Muscle layer of duodenum (tissue), 2 donors: ENCODE measurements at regions not wholly inside any gene's neighbourhood (a gene's known extent, or its start where the extent isn't known, plus 50 kb on each side); places are given as distances from the start of the nearest gene placed in this dataset.
"Not testable (repeated sequence)": the region's sequence is repeated elsewhere in the genome, so short reads cannot be mapped to it uniquely, and the experiment has no call there.

Experiments used
- H3K27ac ChIP-seq: one replicate; pipeline ENCODE4 v1.7.0; 2013; ENCODE audit warnings: mild to moderate bottlenecking, low read length
- H3K27me3 ChIP-seq: one replicate; pipeline ENCODE4 v1.7.0; 2013; ENCODE audit warnings: low read depth, mild to moderate bottlenecking, control low read depth, low read length
- H3K36me3 ChIP-seq, 2 donors: one replicate each; pipeline ENCODE4 v1.7.0; 2013; ENCODE audit warnings: low read length in 2 of 2, control low read depth in 1 of 2, mild to moderate bottlenecking in 1 of 2; ENCODE audit not compliant: insufficient read depth in 2 of 2, control insufficient read depth in 1 of 2
- H3K4me1 ChIP-seq, 2 donors: one replicate each; pipeline ENCODE4 v1.7.0; 2013; ENCODE audit warnings: low read length in 2 of 2, mild to moderate bottlenecking in 2 of 2, control low read depth in 1 of 2, moderate library complexity in 1 of 2; ENCODE audit not compliant: insufficient read depth in 2 of 2, control insufficient read depth in 1 of 2
- H3K4me3 ChIP-seq, 2 donors: one replicate each; pipeline ENCODE4 v1.7.0; 2013; ENCODE audit warnings: low read length in 2 of 2, low read depth in 1 of 2, mild to moderate bottlenecking in 1 of 2
- H3K9me3 ChIP-seq, 2 donors: one replicate each; pipeline ENCODE4 v1.7.0; 2013; ENCODE audit warnings: low read length in 2 of 2, control low read depth in 1 of 2, mild to moderate bottlenecking in 1 of 2; ENCODE audit not compliant: control insufficient read depth in 1 of 2
- donor health status: healthy.

- H3K4me3 ChIP-seq, H3K4me1 ChIP-seq, H3K27me3 ChIP-seq, H3K9me3 ChIP-seq, H3K27ac ChIP-seq: not testable (repeated sequence)
- peaks cover 0 to 14% of the 10 kb centered on the region in 2 donors for H3K36me3 ChIP-seq
Measured at GRCh38 chr6:57950430-57950829, 633.0 kb downstream of the PRIM2 start.

GRCh38 chr6:57966757-57967156, 649.3 kb downstream of the PRIM2 start:
- H3K4me3 ChIP-seq, H3K27me3 ChIP-seq, H3K4me1 ChIP-seq, H3K9me3 ChIP-seq, H3K27ac ChIP-seq, H3K36me3 ChIP-seq: not testable (repeated sequence)

- H3K36me3 ChIP-seq, H3K27ac ChIP-seq, H3K9me3 ChIP-seq, H3K4me3 ChIP-seq, H3K27me3 ChIP-seq, H3K4me1 ChIP-seq: not testable (repeated sequence)
Measured at GRCh38 chr6:57971956-57972355, 654.5 kb downstream of the PRIM2 start.

- Histone ChIP-seq H3K9me3 (no peaks in the 10 kb centered on the region), H3K4me1 (no peaks in the 10 kb centered on the region), H3K27ac (no peak overlapping the region), H3K4me3 (no peak overlapping the region), H3K27me3 (no peaks in the 10 kb centered on the region), H3K36me3 (no peaks in the 10 kb centered on the region)
Measured at GRCh38 chr6:57974653-57975052, 657.2 kb downstream of the PRIM2 start.

GRCh38 chr6:57975127-57975526, 657.7 kb downstream of the PRIM2 start:
- H3K27me3 ChIP-seq, H3K36me3 ChIP-seq, H3K4me3 ChIP-seq, H3K27ac ChIP-seq, H3K4me1 ChIP-seq, H3K9me3 ChIP-seq: not testable (repeated sequence)

GRCh38 chr6:57976371-57976770, 658.9 kb downstream of the PRIM2 start:
- H3K27ac ChIP-seq, H3K4me1 ChIP-seq, H3K36me3 ChIP-seq, H3K27me3 ChIP-seq, H3K9me3 ChIP-seq, H3K4me3 ChIP-seq: not testable (repeated sequence)

- H3K4me1 ChIP-seq, H3K4me3 ChIP-seq, H3K36me3 ChIP-seq, H3K27me3 ChIP-seq, H3K9me3 ChIP-seq, H3K27ac ChIP-seq: not testable (repeated sequence)
Measured at GRCh38 chr6:57983603-57984002, 666.2 kb downstream of the PRIM2 start.

- H3K9me3 ChIP-seq, H3K27me3 ChIP-seq, H3K27ac ChIP-seq, H3K4me3 ChIP-seq, H3K4me1 ChIP-seq, H3K36me3 ChIP-seq: not testable (repeated sequence)
Measured at GRCh38 chr6:57984575-57984974, 667.1 kb downstream of the PRIM2 start.

- H3K27me3 ChIP-seq, H3K36me3 ChIP-seq, H3K9me3 ChIP-seq, H3K4me3 ChIP-seq, H3K4me1 ChIP-seq, H3K27ac ChIP-seq: not testable (repeated sequence)
Measured at GRCh38 chr6:57985734-57986133, 668.3 kb downstream of the PRIM2 start.

GRCh38 chr6:57986584-57986983, 669.2 kb downstream of the PRIM2 start:
- not testable (repeated sequence) for H3K4me1 ChIP-seq, H3K9me3 ChIP-seq, H3K36me3 ChIP-seq, H3K27me3 ChIP-seq, H3K27ac ChIP-seq, H3K4me3 ChIP-seq

- not testable (repeated sequence) for H3K27me3 ChIP-seq, H3K27ac ChIP-seq, H3K9me3 ChIP-seq, H3K4me3 ChIP-seq, H3K4me1 ChIP-seq, H3K36me3 ChIP-seq
Measured at GRCh38 chr6:57989520-57990080, 672.2 kb downstream of the PRIM2 start.

GRCh38 chr6:57998858-57999619, 681.6 kb downstream of the PRIM2 start:
- not testable (repeated sequence) for H3K27me3 ChIP-seq, H3K4me1 ChIP-seq, H3K9me3 ChIP-seq, H3K36me3 ChIP-seq, H3K27ac ChIP-seq, H3K4me3 ChIP-seq
